ENCODE measurements at regions not wholly inside any gene's neighbourhood (a gene's known extent, or its start where the extent isn't known, plus 50 kb on each side); places are given as distances from the start of the nearest gene placed in this dataset.

DNA sequence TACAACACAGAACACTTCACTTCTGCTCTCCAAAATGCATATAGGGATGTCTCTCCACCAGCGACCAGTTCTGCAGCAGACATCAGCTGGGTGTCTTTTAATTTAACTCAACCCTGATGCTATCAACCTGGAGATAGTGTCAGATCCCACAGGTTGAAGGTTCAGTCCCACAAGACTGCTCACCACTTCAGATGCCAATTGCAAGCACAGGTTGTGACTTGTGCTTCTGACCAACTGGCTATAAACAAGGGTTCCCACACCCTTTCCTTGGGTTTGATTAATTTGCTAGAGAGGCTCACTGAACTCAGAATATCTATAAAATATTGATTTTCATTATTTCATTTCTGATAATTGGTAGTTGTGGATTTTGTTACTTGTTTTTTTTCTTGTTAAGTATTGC lies 177.4 kb upstream of the HS3ST1 start:
- Histone ChIP-seq H3K9me3 (no peaks in the 10 kb centered on the region), H3K4me3 (ENCODE audit: low read depth, low read length) (no peak overlapping the region), H3K36me3 (ENCODE audit: control insufficient read depth, insufficient read depth, low read length) (no peaks in the 10 kb centered on the region), H3K27me3 (replicated peaks; ENCODE audit: control insufficient read depth, insufficient read depth, low read length) (no peaks in the 10 kb centered on the region), H3K4me1 (no peaks in the 10 kb centered on the region)
- H3K27me3 Mint-ChIP-seq (ENCODE audit: insufficient read depth, unreplicated experiment) = no peaks in the 10 kb centered on the region
- DNase-seq = no peak
- peaks cover 6% of the 10 kb centered on the region for H3K36me3 Mint-ChIP-seq (ENCODE audit: insufficient read depth, unreplicated experiment)
- H3K27ac Mint-ChIP-seq (ENCODE audit: unreplicated experiment) = no peak overlapping the region
- ChIA-PET CTCF (no interaction called here), POLR2A (no interaction called here)
- no peaks in the 10 kb centered on the region for H3K4me1 Mint-ChIP-seq (ENCODE audit: low read depth, unreplicated experiment)
- no TSS peak for BruUV-seq (replicated peaks)
- TF ChIP-seq, protein P1, sequence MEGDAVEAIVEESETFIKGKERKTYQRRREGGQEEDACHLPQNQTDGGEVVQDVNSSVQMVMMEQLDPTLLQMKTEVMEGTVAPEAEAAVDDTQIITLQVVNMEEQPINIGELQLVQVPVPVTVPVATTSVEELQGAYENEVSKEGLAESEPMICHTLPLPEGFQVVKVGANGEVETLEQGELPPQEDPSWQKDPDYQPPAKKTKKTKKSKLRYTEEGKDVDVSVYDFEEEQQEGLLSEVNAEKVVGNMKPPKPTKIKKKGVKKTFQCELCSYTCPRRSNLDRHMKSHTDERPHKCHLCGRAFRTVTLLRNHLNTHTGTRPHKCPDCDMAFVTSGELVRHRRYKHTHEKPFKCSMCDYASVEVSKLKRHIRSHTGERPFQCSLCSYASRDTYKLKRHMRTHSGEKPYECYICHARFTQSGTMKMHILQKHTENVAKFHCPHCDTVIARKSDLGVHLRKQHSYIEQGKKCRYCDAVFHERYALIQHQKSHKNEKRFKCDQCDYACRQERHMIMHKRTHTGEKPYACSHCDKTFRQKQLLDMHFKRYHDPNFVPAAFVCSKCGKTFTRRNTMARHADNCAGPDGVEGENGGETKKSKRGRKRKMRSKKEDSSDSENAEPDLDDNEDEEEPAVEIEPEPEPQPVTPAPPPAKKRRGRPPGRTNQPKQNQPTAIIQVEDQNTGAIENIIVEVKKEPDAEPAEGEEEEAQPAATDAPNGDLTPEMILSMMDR (IDR thresholded peaks at IDR 0.05; ENCODE audit: insufficient read depth in 1 of 2, low read depth in 1 of 2, low read length in 1 of 2, severe bottlenecking in 1 of 2, unreplicated experiment in 1 of 2) = no peak
- H3K9me3 Mint-ChIP-seq (ENCODE audit: unreplicated experiment) = no peaks in the 10 kb centered on the region
- H3K4me3 Mint-ChIP-seq (ENCODE audit: unreplicated experiment) = no peak overlapping the region
- intact Hi-C loops (cut with micrococcal nuclease; ENCODE audit: unreplicated experiment) = no loop called here

DNA sequence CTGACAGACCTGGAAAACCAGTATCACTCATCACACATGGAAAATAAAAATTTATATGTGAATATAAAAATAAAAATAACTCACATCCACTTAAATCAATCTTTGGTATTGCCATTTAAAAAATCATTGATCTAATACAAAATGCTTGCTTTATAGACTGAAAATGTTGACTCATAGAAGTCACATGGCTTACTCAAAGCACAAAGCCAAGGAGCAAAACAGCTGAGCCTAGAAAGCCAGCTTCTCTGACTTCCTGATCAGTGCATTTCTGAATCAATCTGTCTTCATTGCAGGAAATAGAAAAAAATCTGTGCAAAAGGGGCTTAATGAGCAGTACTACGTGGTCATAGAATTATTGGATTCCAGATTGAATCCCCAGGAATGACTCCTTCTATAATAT lies 176.9 kb upstream of the HS3ST1 start:
- H3K27ac Mint-ChIP-seq (ENCODE audit: unreplicated experiment) = no peak overlapping the region
- peaks cover 6% of the 10 kb centered on the region for H3K36me3 Mint-ChIP-seq (ENCODE audit: insufficient read depth, unreplicated experiment)
- Histone ChIP-seq H3K36me3 (ENCODE audit: control insufficient read depth, insufficient read depth, low read length) (no peaks in the 10 kb centered on the region), H3K4me1 (no peaks in the 10 kb centered on the region), H3K9me3 (no peaks in the 10 kb centered on the region), H3K27me3 (replicated peaks; ENCODE audit: control insufficient read depth, insufficient read depth, low read length) (no peaks in the 10 kb centered on the region), H3K4me3 (ENCODE audit: low read depth, low read length) (no peak overlapping the region)
- no TSS peak for BruUV-seq (replicated peaks)
- intact Hi-C loops (cut with micrococcal nuclease; ENCODE audit: unreplicated experiment) = no loop called here
- H3K4me3 Mint-ChIP-seq (ENCODE audit: unreplicated experiment) = no peak overlapping the region
- TF ChIP-seq, protein P1 (IDR thresholded peaks at IDR 0.05; ENCODE audit: insufficient read depth in 1 of 2, low read depth in 1 of 2, low read length in 1 of 2, severe bottlenecking in 1 of 2, unreplicated experiment in 1 of 2) = no peak
- POLR2A ChIA-PET = no interaction called here
- H3K4me1 Mint-ChIP-seq (ENCODE audit: low read depth, unreplicated experiment) = no peaks in the 10 kb centered on the region
- no peak for DNase-seq
- H3K9me3 Mint-ChIP-seq (ENCODE audit: unreplicated experiment) = no peaks in the 10 kb centered on the region
- CTCF ChIA-PET = no interaction called here
- H3K27me3 Mint-ChIP-seq (ENCODE audit: insufficient read depth, unreplicated experiment) = no peaks in the 10 kb centered on the region

DNA sequence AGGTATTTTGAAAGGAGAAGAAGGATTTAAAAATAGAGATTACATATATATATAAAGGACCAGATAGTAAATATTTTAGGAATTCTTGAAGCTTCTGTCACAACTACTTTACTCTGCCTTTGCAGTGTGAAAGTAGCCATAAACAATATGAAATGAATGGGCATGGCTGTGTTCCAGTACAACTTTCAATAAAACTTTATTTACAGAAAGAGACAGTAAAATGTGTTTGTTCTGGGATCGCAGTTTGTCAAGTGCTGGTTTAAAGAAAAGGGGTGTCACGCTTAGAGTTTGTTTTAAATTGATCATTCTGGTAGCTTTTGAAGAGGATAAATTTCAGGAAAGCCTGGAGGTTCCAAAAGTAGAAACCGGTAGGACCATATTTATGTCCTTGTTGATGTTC lies 176.1 kb upstream of the HS3ST1 start:
- H3K4me3 Mint-ChIP-seq (ENCODE audit: unreplicated experiment) = no peak overlapping the region
- H3K4me3 ChIP-seq (ENCODE audit: low read depth, low read length) = no peak overlapping the region
- H3K27me3 Mint-ChIP-seq (ENCODE audit: insufficient read depth, unreplicated experiment) = no peaks in the 10 kb centered on the region
- peaks cover 4% of the 10 kb centered on the region for H3K36me3 Mint-ChIP-seq (ENCODE audit: insufficient read depth, unreplicated experiment)
- DNase-seq = no peak
- H3K9me3 ChIP-seq = no peaks in the 10 kb centered on the region
- no peaks in the 10 kb centered on the region for H3K9me3 Mint-ChIP-seq (ENCODE audit: unreplicated experiment)
- no peaks in the 10 kb centered on the region for H3K27me3 ChIP-seq (replicated peaks; ENCODE audit: control insufficient read depth, insufficient read depth, low read length)
- TF ChIP-seq, protein P1 (IDR thresholded peaks at IDR 0.05; ENCODE audit: insufficient read depth in 1 of 2, low read depth in 1 of 2, low read length in 1 of 2, severe bottlenecking in 1 of 2, unreplicated experiment in 1 of 2) = no peak
- no peak overlapping the region for H3K27ac Mint-ChIP-seq (ENCODE audit: unreplicated experiment)
- no peaks in the 10 kb centered on the region for H3K4me1 Mint-ChIP-seq (ENCODE audit: low read depth, unreplicated experiment)
- ChIA-PET POLR2A (no interaction called here), CTCF (no interaction called here)
- no TSS peak for BruUV-seq (replicated peaks)
- intact Hi-C loops (cut with micrococcal nuclease; ENCODE audit: unreplicated experiment) = no loop called here
- H3K4me1 ChIP-seq = no peaks in the 10 kb centered on the region
- H3K36me3 ChIP-seq (ENCODE audit: control insufficient read depth, insufficient read depth, low read length) = no peaks in the 10 kb centered on the region

Data from Caco-2 (cell line).